Neural cell (in vitro differentiated cells): ENCODE measurements at regions not wholly inside any gene's neighbourhood (a gene's known extent, or its start where the extent isn't known, plus 50 kb on each side); places are given as distances from the start of the nearest gene placed in this dataset.

Experiments
- H2AFZ ChIP-seq: fragments of 200-600, 300-800 bp; sonication (generic), shearing (Covaris generic); 2 replicates; pipeline ENCODE4 v1.6.0; 2014; ENCODE audit warnings: low read depth, mild to moderate bottlenecking, antibody characterized with exemption, low read length, moderate library complexity
- H3F3A ChIP-seq: fragments of 200-600 bp; shearing (Covaris generic); 2 replicates; pipeline ENCODE4 v1.6.1; 2016; ENCODE audit warnings: mild to moderate bottlenecking, moderate library complexity, mixed read lengths, antibody characterized with exemption, low read length; ENCODE audit not compliant: insufficient read depth, poor library complexity, severe bottlenecking
- H3K27ac ChIP-seq: fragments of 200-600, 300-800 bp; sonication (generic), shearing (Covaris generic); 2 replicates; pipeline ENCODE4 v1.5.1; 2014; ENCODE audit warnings: mild to moderate bottlenecking, low read length, moderate library complexity
- H3K27me3 ChIP-seq: fragments of 300-800, 200-600 bp; sonication (generic), shearing (Covaris generic); 2 replicates; pipeline ENCODE4 v1.6.0; 2014; ENCODE audit warnings: mild to moderate bottlenecking, low read depth, low read length, moderate library complexity; ENCODE audit not compliant: insufficient read depth
- H3K36me3 ChIP-seq: fragments of 300-800, 200-600 bp; sonication (generic), shearing (Covaris generic); 2 replicates; pipeline ENCODE4 v1.5.1; 2014; ENCODE audit warnings: mild to moderate bottlenecking, antibody characterized with exemption, low read length, moderate library complexity; ENCODE audit not compliant: insufficient read depth
- H3K4me2 ChIP-seq: fragments of 300-800, 200-600 bp; sonication (generic), shearing (Covaris generic); 2 replicates; pipeline ENCODE4 v1.6.0; 2014; ENCODE audit warnings: mild to moderate bottlenecking, low read length
- H3K4me3 ChIP-seq: fragments of 300-800, 200-600 bp; sonication (generic), shearing (Covaris generic); 2 replicates; pipeline ENCODE4 v1.5.1; 2014; ENCODE audit warnings: mild to moderate bottlenecking, low read length, moderate library complexity
- H3K79me2 ChIP-seq: fragments of 200-600 bp; shearing (Covaris generic); replicated peaks from 2 replicates; pipeline ENCODE4 v1.6.0; 2014; ENCODE audit warnings: mild to moderate bottlenecking, low read length, moderate library complexity; ENCODE audit not compliant: insufficient read depth
- H3K9ac ChIP-seq: fragments of 300-800, 200-600 bp; sonication (generic), shearing (Covaris generic); 2 replicates; pipeline ENCODE4 v1.6.1; 2016; ENCODE audit warnings: mild to moderate bottlenecking, low read length, mixed read lengths
- H3K9me2 ChIP-seq: fragments of 200-600 bp; shearing (Covaris generic); 2 replicates; pipeline ENCODE4 v1.6.1; 2016; ENCODE audit warnings: mild to moderate bottlenecking, low read length, mixed read lengths; ENCODE audit not compliant: insufficient read depth
- H3K9me3 ChIP-seq: fragments of 200-600, 300-800 bp; sonication (generic), shearing (Covaris generic); 2 replicates; pipeline ENCODE4 v1.6.1; 2016; ENCODE audit warnings: mild to moderate bottlenecking, mixed run types, low read length, moderate library complexity, mixed read lengths
- H4K20me1 ChIP-seq: fragments of 200-600 bp; shearing (Covaris generic); 2 replicates; pipeline ENCODE4 v1.6.1; 2016; ENCODE audit warnings: mild to moderate bottlenecking, mixed run types; ENCODE audit not compliant: insufficient read depth
- EP300 ChIP-seq: fragments of 450-650 bp; conservative IDR thresholded peaks from 2 replicates; pipeline ENCODE4 v1.6.1; 2014; ENCODE audit warnings: antibody characterized with exemption, mild to moderate bottlenecking, moderate library complexity; ENCODE audit not compliant: poor library complexity, severe bottlenecking
- EZH2 ChIP-seq: fragments of 200-600, 300-800 bp; shearing (Covaris generic), sonication (generic); IDR thresholded peaks from 2 replicates; pipeline ENCODE4 v1.6.1; 2014; ENCODE audit warnings: antibody characterized with exemption, low read length, borderline replicate concordance, mild to moderate bottlenecking; ENCODE audit not compliant: insufficient read depth, poor library complexity, severe bottlenecking
- MXI1 ChIP-seq: fragments of 450-650 bp; conservative IDR thresholded peaks from 2 replicates; pipeline ENCODE4 v1.6.1; 2014; ENCODE audit warnings: antibody characterized with exemption, mild to moderate bottlenecking; ENCODE audit not compliant: poor library complexity, severe bottlenecking
- POLR2AphosphoS5 ChIP-seq: IDR thresholded peaks from 2 replicates; pipeline ENCODE4 v1.6.1; 2012
- RAD21 ChIP-seq: fragments of 450-650 bp; conservative IDR thresholded peaks from 2 replicates; pipeline ENCODE4 v1.6.1; 2014; ENCODE audit warnings: antibody characterized with exemption, mild to moderate bottlenecking, moderate library complexity
- SMC3 ChIP-seq: fragments of 450-650 bp; conservative IDR thresholded peaks from 2 replicates; pipeline ENCODE4 v1.6.1; 2014; ENCODE audit warnings: antibody characterized with exemption, mild to moderate bottlenecking, moderate library complexity; ENCODE audit not compliant: poor library complexity
- TAF1 ChIP-seq: IDR thresholded peaks from 2 replicates; pipeline ENCODE4 v1.6.1; 2012; ENCODE audit warnings: low read depth
- TF ChIP-seq, protein P1 (sequence below): fragments of 450-650 bp; IDR thresholded peaks from 2 replicates; pipeline ENCODE4 v1.5.1; 2014; ENCODE audit warnings: antibody characterized with exemption, mild to moderate bottlenecking, moderate library complexity; ENCODE audit not compliant: poor library complexity, severe bottlenecking
- TF ChIP-seq, protein P2 (sequence below): IDR thresholded peaks from 2 replicates; pipeline ENCODE4 v1.6.1; 2012; ENCODE audit warnings: borderline replicate concordance

DNA sequence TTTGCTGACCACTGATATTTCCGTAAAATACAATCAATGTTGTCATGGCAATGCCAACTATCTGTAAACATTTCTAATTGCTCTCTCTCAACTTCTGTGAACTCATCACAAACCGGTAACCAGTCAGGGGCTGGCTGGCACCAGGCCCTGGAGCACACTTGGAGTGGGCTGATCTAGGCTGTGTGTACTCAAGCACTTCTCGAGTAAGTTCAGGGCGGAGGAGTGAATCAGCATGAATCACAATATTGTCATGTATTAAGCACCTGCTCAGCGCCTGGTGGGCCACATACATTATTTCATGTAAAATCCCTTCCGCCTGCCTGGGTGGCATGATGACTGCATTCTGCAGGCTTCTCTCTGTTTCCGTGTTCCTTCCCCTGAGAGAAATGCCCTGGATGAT, 212.4 kb downstream of the FOXD2 start:
- no peak overlapping the region for H3K9ac ChIP-seq
- no peaks in the 10 kb centered on the region for H3K36me3 ChIP-seq
- no peak overlapping the region for H3K4me3 ChIP-seq
- H3K9me2 ChIP-seq, result no peaks in the 10 kb centered on the region
- H3K27ac ChIP-seq, result no peak overlapping the region
- H4K20me1 ChIP-seq, result no peaks in the 10 kb centered on the region
- no peaks in the 10 kb centered on the region for H3K9me3 ChIP-seq
- H3K4me2 ChIP-seq, result no peak overlapping the region
- no peaks in the 10 kb centered on the region for H3K27me3 ChIP-seq
- H3F3A ChIP-seq, result no peaks in the 10 kb centered on the region
- TF ChIP-seq SMC3 (no peak), MXI1 (no peak), EP300 (no peak), TAF1 (no peak), RAD21 (no peak), EZH2 (no peak), POLR2AphosphoS5 (no peak)
- TF ChIP-seq, protein P1, sequence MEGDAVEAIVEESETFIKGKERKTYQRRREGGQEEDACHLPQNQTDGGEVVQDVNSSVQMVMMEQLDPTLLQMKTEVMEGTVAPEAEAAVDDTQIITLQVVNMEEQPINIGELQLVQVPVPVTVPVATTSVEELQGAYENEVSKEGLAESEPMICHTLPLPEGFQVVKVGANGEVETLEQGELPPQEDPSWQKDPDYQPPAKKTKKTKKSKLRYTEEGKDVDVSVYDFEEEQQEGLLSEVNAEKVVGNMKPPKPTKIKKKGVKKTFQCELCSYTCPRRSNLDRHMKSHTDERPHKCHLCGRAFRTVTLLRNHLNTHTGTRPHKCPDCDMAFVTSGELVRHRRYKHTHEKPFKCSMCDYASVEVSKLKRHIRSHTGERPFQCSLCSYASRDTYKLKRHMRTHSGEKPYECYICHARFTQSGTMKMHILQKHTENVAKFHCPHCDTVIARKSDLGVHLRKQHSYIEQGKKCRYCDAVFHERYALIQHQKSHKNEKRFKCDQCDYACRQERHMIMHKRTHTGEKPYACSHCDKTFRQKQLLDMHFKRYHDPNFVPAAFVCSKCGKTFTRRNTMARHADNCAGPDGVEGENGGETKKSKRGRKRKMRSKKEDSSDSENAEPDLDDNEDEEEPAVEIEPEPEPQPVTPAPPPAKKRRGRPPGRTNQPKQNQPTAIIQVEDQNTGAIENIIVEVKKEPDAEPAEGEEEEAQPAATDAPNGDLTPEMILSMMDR, result no peak
- TF ChIP-seq, protein P2, sequence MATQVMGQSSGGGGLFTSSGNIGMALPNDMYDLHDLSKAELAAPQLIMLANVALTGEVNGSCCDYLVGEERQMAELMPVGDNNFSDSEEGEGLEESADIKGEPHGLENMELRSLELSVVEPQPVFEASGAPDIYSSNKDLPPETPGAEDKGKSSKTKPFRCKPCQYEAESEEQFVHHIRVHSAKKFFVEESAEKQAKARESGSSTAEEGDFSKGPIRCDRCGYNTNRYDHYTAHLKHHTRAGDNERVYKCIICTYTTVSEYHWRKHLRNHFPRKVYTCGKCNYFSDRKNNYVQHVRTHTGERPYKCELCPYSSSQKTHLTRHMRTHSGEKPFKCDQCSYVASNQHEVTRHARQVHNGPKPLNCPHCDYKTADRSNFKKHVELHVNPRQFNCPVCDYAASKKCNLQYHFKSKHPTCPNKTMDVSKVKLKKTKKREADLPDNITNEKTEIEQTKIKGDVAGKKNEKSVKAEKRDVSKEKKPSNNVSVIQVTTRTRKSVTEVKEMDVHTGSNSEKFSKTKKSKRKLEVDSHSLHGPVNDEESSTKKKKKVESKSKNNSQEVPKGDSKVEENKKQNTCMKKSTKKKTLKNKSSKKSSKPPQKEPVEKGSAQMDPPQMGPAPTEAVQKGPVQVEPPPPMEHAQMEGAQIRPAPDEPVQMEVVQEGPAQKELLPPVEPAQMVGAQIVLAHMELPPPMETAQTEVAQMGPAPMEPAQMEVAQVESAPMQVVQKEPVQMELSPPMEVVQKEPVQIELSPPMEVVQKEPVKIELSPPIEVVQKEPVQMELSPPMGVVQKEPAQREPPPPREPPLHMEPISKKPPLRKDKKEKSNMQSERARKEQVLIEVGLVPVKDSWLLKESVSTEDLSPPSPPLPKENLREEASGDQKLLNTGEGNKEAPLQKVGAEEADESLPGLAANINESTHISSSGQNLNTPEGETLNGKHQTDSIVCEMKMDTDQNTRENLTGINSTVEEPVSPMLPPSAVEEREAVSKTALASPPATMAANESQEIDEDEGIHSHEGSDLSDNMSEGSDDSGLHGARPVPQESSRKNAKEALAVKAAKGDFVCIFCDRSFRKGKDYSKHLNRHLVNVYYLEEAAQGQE, result no peak
- H3K79me2 ChIP-seq, result no peaks in the 10 kb centered on the region
- no peak overlapping the region for H2AFZ ChIP-seq

DNA sequence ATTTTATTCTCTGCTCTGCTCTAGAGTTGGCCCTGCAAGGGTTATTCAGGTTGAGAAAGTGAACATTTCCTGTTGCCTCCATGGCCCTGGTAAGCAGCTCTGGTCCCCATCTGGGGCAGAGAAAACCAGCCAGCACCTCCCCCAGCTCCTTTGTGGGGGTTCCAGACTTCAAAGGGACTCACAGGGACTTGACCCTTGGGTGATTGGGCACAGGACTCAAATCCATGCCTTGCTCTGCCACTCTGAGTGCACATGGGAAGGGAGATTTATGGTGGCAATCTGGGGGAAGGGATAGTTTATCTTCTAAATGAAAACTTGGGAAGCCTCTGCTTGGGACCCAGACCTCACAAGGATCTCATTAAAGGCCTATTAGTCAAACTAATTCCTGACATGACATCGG, 212.8 kb downstream of the FOXD2 start:
- Histone ChIP-seq H3F3A (no peaks in the 10 kb centered on the region), H3K9me2 (no peaks in the 10 kb centered on the region), H3K4me2 (no peak overlapping the region), H3K27ac (no peak overlapping the region), H3K36me3 (no peaks in the 10 kb centered on the region), H3K79me2 (no peaks in the 10 kb centered on the region), H4K20me1 (no peaks in the 10 kb centered on the region), H3K27me3 (no peaks in the 10 kb centered on the region), H3K4me3 (no peak overlapping the region), H2AFZ (no peak overlapping the region), H3K9me3 (no peaks in the 10 kb centered on the region), H3K9ac (no peak overlapping the region)
- TF ChIP-seq POLR2AphosphoS5 (no peak), EZH2 (no peak), SMC3 (no peak), TAF1 (no peak), EP300 (no peak)
- TF ChIP-seq, protein P1, result no peak
